PC-3 (cell line): ENCODE measurements at regions not wholly inside any gene's neighbourhood (a gene's known extent, or its start where the extent isn't known, plus 50 kb on each side); places are given as distances from the start of the nearest gene placed in this dataset.

Experiments used
- CTCF ChIP-seq: fragments of 300-600 bp; sonication (generic); conservative IDR thresholded peaks from 2 replicates; pipeline ENCODE4 v1.5.1; 2017; ENCODE audit warnings: antibody characterized with exemption, low read depth, mild to moderate bottlenecking, low read length
- EZH2 ChIP-seq: fragments of 300-600 bp; sonication (generic); IDR thresholded peaks from one replicate; pipeline ENCODE4 v1.6.1; 2017; ENCODE audit warnings: antibody characterized with exemption, mild to moderate bottlenecking, low read length; ENCODE audit not compliant: unreplicated experiment
- EZH2phosphoT487 ChIP-seq: fragments of 300-600 bp; sonication (generic); IDR thresholded peaks from 2 replicates; pipeline ENCODE4 v1.6.1; 2018; ENCODE audit warnings: mild to moderate bottlenecking, antibody characterized with exemption, low read length, borderline replicate concordance

GRCh38 chr14:98304574-98304973 is 967.4 kb downstream of the BCL11B start:
- TF ChIP-seq CTCF (no peak), EZH2 (no peak), EZH2phosphoT487 (no peak)
